Activated CD4-positive, alpha-beta T cell treated with anti-CD3 and anti-CD28 coated beads for 36 hours (primary cell): ENCODE measurements at regions not wholly inside any gene's neighbourhood (a gene's known extent, or its start where the extent isn't known, plus 50 kb on each side); places are given as distances from the start of the nearest gene placed in this dataset.

ENCODE experiments used
- ATAC-seq: fragments of 200-7000 bp; cut with Tn5 transposase; one replicate; pipeline ENCODE4 v1.10.0; 2021; ENCODE audit warnings: mild to moderate bottlenecking, moderate library complexity
- CTCF ChIA-PET: fragments of 350-600 bp; sonication (Branson Sonifier 250); formaldehyde crosslinking; loops from one replicate; lab custom pipeline; 2021; ENCODE audit warnings: antibody characterized with exemption; lab: Charles Lee
- POLR2A ChIA-PET: fragments of 350-600 bp; sonication (Branson Sonifier 250); formaldehyde crosslinking; loops from one replicate; lab custom pipeline; 2021; ENCODE audit warnings: antibody characterized with exemption, inconsistent platforms; lab: Charles Lee
- DNase-seq: peaks from one replicate; pipeline ENCODE4 v3.0.0-alpha.2; 2020
- H3K27ac Mint-ChIP-seq: one replicate; pipeline ENCODE4 v1.8.0; 2021; ENCODE audit warnings: mixed read lengths
- H3K27me3 Mint-ChIP-seq: one replicate; pipeline ENCODE4 v1.8.0; 2021; ENCODE audit warnings: mixed read lengths
- H3K36me3 Mint-ChIP-seq: one replicate; pipeline ENCODE4 v1.8.0; 2021; ENCODE audit warnings: low read depth, mixed read lengths
- H3K4me1 Mint-ChIP-seq: one replicate; pipeline ENCODE4 v1.8.0; 2021; ENCODE audit warnings: mixed read lengths
- H3K4me3 Mint-ChIP-seq: one replicate; pipeline ENCODE4 v1.8.0; 2021; ENCODE audit warnings: mild to moderate bottlenecking, moderate library complexity, mixed read lengths
- H3K9me3 Mint-ChIP-seq: one replicate; pipeline ENCODE4 v1.8.0; 2021; ENCODE audit warnings: low read depth, mixed read lengths
- intact Hi-C, 2 experiments: fragments of 100-400 bp; cut with DNase I in 1 of 2; cut with micrococcal nuclease in 1 of 2; formaldehyde crosslinking; loops; one replicate each; pipeline versions ENCODE4 v1.14.2 to v1.15.1; 2022 to 2024; cut with DNase I, micrococcal nuclease

- ChIA-PET CTCF (interaction anchor here (1.0 kb wide), 1 partner anchor 22 kb away, joined by 3 read pairs; no protein-coding TSS in a partner anchor), POLR2A (no interaction called here)
Observed at GRCh38 chr7:17036584-17036983, 154.8 kb upstream of the AGR3 start.

GRCh38 chr7:17037356-17037755 lies 155.6 kb upstream of the AGR3 start:
- POLR2A ChIA-PET = no interaction called here
- no peaks in the 10 kb centered on the region for H3K36me3 Mint-ChIP-seq
- H3K4me1 Mint-ChIP-seq = peaks cover 3% of the 10 kb centered on the region
- no peaks in the 10 kb centered on the region for H3K9me3 Mint-ChIP-seq
- H3K4me3 Mint-ChIP-seq = no peak overlapping the region
- no peak for ATAC-seq
- CTCF ChIA-PET = interaction anchor here (0.6 to 1.1 kb wide), 3 partner anchors 14 to 70 kb away, joined by 3 read pairs; no protein-coding TSS in a partner anchor
- no peak overlapping the region for H3K27ac Mint-ChIP-seq
- intact Hi-C loops = no loop called here
- peaks cover 3% of the 10 kb centered on the region for H3K27me3 Mint-ChIP-seq
- DNase-seq = no peak

More at GRCh38 chr7:17036584-17036983, 154.8 kb upstream of the AGR3 start:
- intact Hi-C loops = no loop called here
- Mint-ChIP-seq H3K27me3 (peaks cover 3% of the 10 kb centered on the region), H3K4me3 (no peak overlapping the region), H3K36me3 (no peaks in the 10 kb centered on the region), H3K27ac (no peak overlapping the region), H3K4me1 (peaks cover 7% of the 10 kb centered on the region), H3K9me3 (no peaks in the 10 kb centered on the region)
- no peak for ATAC-seq
- DNase-seq = no peak

GRCh38 chr7:17038160-17038782 lies 156.5 kb upstream of the AGR3 start:
- Mint-ChIP-seq H3K27ac (no peak overlapping the region), H3K4me3 (no peak overlapping the region), H3K9me3 (no peaks in the 10 kb centered on the region), H3K4me1 (peaks cover 9% of the 10 kb centered on the region), H3K27me3 (peaks cover 3% of the 10 kb centered on the region), H3K36me3 (no peaks in the 10 kb centered on the region)
- POLR2A ChIA-PET = no interaction called here
- ATAC-seq = no peak
- no peak for DNase-seq
- CTCF ChIA-PET = interaction anchor here (1.1 kb wide), 1 partner anchor 15 kb away, joined by 3 read pairs; no protein-coding TSS in a partner anchor
- intact Hi-C loops = no loop called here

- ChIA-PET CTCF (interaction anchor here (1.1 kb wide), 1 partner anchor 15 kb away, joined by 3 read pairs; no protein-coding TSS in a partner anchor), POLR2A (no interaction called here)
- peaks cover 6% of the 10 kb centered on the region for H3K27me3 Mint-ChIP-seq
- no peaks in the 10 kb centered on the region for H3K36me3 Mint-ChIP-seq
- DNase-seq (no peak), ATAC-seq (no peak)
- no peaks in the 10 kb centered on the region for H3K9me3 Mint-ChIP-seq
- no peak overlapping the region for H3K4me3 Mint-ChIP-seq
- intact Hi-C loops = no loop called here
- H3K4me1 Mint-ChIP-seq = peaks cover 12% of the 10 kb centered on the region
- no peak overlapping the region for H3K27ac Mint-ChIP-seq
Observed at GRCh38 chr7:17038783-17039170, 157.0 kb upstream of the AGR3 start.

- ATAC-seq = no peak
- no peak for DNase-seq
- Mint-ChIP-seq H3K36me3 (no peaks in the 10 kb centered on the region), H3K9me3 (no peaks in the 10 kb centered on the region), H3K27ac (no peak overlapping the region), H3K27me3 (peaks cover 6% of the 10 kb centered on the region), H3K4me1 (peaks cover 15% of the 10 kb centered on the region), H3K4me3 (no peak overlapping the region)
- POLR2A ChIA-PET = no interaction called here
- intact Hi-C loops = no loop called here
- CTCF ChIA-PET = interaction anchor here (0.6 to 0.7 kb wide), 2 partner anchors 105 to 257 kb away, joined by 3 read pairs; no protein-coding TSS in a partner anchor
Observed at GRCh38 chr7:17039372-17039771, 157.6 kb upstream of the AGR3 start.

GRCh38 chr7:17040716-17041115 lies 158.9 kb upstream of the AGR3 start:
- CTCF ChIA-PET = no interaction called here
- peaks cover 6% of the 10 kb centered on the region for H3K27me3 Mint-ChIP-seq
- peaks cover 15% of the 10 kb centered on the region for H3K4me1 Mint-ChIP-seq
- H3K27ac Mint-ChIP-seq = no peak overlapping the region
- H3K9me3 Mint-ChIP-seq = no peaks in the 10 kb centered on the region
- H3K36me3 Mint-ChIP-seq = no peaks in the 10 kb centered on the region
- H3K4me3 Mint-ChIP-seq = no peak overlapping the region
- POLR2A ChIA-PET = no interaction called here
- no peak for ATAC-seq
- no peak for DNase-seq
- intact Hi-C loops = no loop called here

GRCh38 chr7:17041324-17041723 lies 159.5 kb upstream of the AGR3 start:
- Mint-ChIP-seq H3K9me3 (no peaks in the 10 kb centered on the region), H3K4me1 (peaks cover 15% of the 10 kb centered on the region), H3K4me3 (no peak overlapping the region), H3K36me3 (no peaks in the 10 kb centered on the region), H3K27ac (no peak overlapping the region), H3K27me3 (peaks cover 6% of the 10 kb centered on the region)
- ATAC-seq = peak; percentile 16
- ChIA-PET CTCF (no interaction called here), POLR2A (no interaction called here)
- no peak for DNase-seq
- intact Hi-C loops = no loop called here

GRCh38 chr7:17042211-17042610 lies 160.4 kb upstream of the AGR3 start:
- DNase-seq = no peak
- Mint-ChIP-seq H3K36me3 (no peaks in the 10 kb centered on the region), H3K4me3 (no peak overlapping the region), H3K27me3 (peaks cover 6% of the 10 kb centered on the region), H3K27ac (no peak overlapping the region), H3K9me3 (no peaks in the 10 kb centered on the region), H3K4me1 (peaks cover 15% of the 10 kb centered on the region)
- POLR2A ChIA-PET = no interaction called here
- CTCF ChIA-PET = interaction anchor here (1.0 kb wide), 1 partner anchor 8 kb away, joined by 4 read pairs; no protein-coding TSS in a partner anchor
- intact Hi-C loops = no loop called here
- no peak for ATAC-seq

- POLR2A ChIA-PET = no interaction called here
- ATAC-seq (peak; percentile 53), DNase-seq (no peak)
- CTCF ChIA-PET = interaction anchor here (1.0 kb wide), 1 partner anchor 9 kb away, joined by 4 read pairs; no protein-coding TSS in a partner anchor
- H3K4me1 Mint-ChIP-seq = peaks cover 15% of the 10 kb centered on the region
- intact Hi-C loops = no loop called here
- H3K4me3 Mint-ChIP-seq = no peak overlapping the region
- H3K9me3 Mint-ChIP-seq = no peaks in the 10 kb centered on the region
- H3K27me3 Mint-ChIP-seq = peaks cover 6% of the 10 kb centered on the region
- H3K36me3 Mint-ChIP-seq = no peaks in the 10 kb centered on the region
- H3K27ac Mint-ChIP-seq = no peak overlapping the region
Observed at GRCh38 chr7:17043012-17043877, 161.5 kb upstream of the AGR3 start.

- peaks cover 6% of the 10 kb centered on the region for H3K27me3 Mint-ChIP-seq
- ChIA-PET POLR2A (no interaction called here), CTCF (interaction anchor here (1.0 kb wide), 1 partner anchor 36 kb away, joined by 3 read pairs; no protein-coding TSS in a partner anchor)
- H3K27ac Mint-ChIP-seq = no peak overlapping the region
- no peaks in the 10 kb centered on the region for H3K9me3 Mint-ChIP-seq
- no peak overlapping the region for H3K4me3 Mint-ChIP-seq
- ATAC-seq (no peak), DNase-seq (no peak)
- intact Hi-C loops = no loop called here
- peaks cover 15% of the 10 kb centered on the region for H3K4me1 Mint-ChIP-seq
- no peaks in the 10 kb centered on the region for H3K36me3 Mint-ChIP-seq
Observed at GRCh38 chr7:17044396-17044795, 162.6 kb upstream of the AGR3 start.

- Mint-ChIP-seq H3K4me1 (peaks cover 15% of the 10 kb centered on the region), H3K27me3 (peaks cover 6% of the 10 kb centered on the region), H3K4me3 (no peak overlapping the region), H3K36me3 (no peaks in the 10 kb centered on the region), H3K9me3 (no peaks in the 10 kb centered on the region), H3K27ac (no peak overlapping the region)
- DNase-seq (no peak), ATAC-seq (no peak)
- intact Hi-C loops = no loop called here
- ChIA-PET POLR2A (no interaction called here), CTCF (interaction anchor here (0.6 to 1.0 kb wide), 2 partner anchors 20 to 36 kb away, joined by 3 read pairs; no protein-coding TSS in a partner anchor)
Observed at GRCh38 chr7:17044861-17045260, 163.1 kb upstream of the AGR3 start.
